GM18511 (cell line): ENCODE measurements at regions not wholly inside any gene's neighbourhood (a gene's known extent, or its start where the extent isn't known, plus 50 kb on each side); places are given as distances from the start of the nearest gene placed in this dataset.
A peak's percentile ranks its signal among the peaks of the same experiment; 100 is the strongest.

Experiments
- ATAC-seq: cut with Tn5 transposase; IDR thresholded peaks from one replicate; pipeline ENCODE4 v1.9.1; 2021; ENCODE audit warnings: mild to moderate bottlenecking, moderate library complexity; ENCODE audit not compliant: unreplicated experiment

DNA sequence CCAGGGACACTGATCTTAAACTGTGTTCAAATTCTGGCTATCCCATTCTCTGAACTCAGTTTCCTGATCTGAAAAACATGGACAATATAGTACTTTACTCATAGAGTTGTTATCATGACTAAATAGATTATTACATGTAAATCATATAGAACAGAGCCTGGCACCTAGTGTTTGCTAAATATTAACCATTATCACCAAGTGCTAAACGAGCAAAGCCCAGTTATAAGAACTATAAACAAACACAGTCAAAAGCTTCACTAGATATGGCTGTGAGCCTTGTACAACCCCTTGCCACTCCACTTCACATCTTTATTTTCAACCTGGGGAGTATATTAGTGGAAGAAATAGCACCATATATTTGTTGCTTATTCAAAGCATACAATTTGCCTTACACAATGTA lies 338.9 kb upstream of the CADM1 start:
- ATAC-seq = no peak

DNA sequence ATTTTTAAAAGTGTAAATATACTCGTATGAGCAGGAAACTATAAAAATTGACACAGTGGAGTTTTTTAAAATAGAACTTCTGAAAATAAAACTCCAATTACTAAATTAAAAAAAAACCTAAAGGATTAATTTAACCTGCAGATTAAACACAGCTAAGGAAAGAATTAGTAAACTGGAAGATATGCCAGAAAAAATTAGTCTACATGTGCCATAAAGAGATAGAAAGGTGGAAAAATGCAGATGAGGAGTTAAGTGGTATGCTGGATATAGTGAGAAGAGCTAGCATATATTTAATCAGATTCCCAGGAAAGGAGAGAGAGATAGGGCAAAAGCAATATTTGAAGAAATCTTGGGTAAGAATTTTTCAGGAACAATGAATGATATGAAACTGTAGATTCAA lies 315.8 kb upstream of the CADM1 start:
- ATAC-seq = no peak

DNA sequence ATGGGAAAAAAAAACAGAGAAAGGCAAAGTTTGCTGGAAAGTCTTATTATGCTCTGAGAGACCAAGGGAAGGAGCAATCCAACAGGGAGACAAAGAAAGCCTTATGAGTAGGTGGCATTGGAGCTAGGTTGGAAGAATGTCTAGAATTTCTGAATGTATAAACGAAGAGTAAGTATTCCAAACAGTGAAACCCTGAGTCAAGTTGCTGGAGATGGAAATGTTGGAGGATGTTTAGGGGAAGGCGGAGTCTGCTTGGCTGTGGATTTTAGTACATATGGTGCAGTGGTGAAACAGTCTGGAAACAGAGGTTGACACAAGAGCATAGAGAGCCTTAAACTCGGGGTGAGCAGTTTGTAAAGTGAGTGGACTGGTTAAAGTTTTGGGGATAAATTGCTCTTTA lies 314.8 kb upstream of the CADM1 start:
- no peak for ATAC-seq

DNA sequence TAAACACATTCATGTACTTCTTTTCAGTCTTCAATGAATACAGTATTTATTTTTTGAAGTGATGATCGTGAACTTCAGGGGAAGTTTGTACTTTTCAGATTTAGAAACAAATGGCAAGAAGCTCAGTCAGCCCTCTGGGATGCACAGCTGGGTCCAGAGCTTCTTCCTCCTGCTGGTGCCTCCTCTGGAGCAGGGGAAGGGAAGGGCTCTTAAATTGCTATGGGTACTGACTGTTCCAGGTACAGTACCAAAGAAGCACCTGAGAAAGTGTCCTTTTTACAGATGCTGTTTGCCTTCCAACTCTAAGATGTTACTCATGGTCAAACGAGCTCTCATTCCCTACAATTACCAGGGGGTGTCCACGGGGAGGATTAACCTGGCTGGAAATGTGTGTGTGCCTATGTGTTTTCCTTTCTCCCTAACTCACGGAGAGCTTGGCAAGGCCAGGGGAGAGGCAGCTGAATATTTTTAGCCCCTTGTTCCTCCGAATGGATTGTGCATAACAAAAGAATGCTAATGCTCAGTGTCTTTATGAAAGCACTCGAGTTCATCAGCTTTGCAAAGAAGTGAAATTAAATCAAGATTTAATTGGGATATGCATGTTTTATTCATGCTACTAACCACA lies 313.7 kb upstream of the CADM1 start:
- ATAC-seq = no peak

DNA sequence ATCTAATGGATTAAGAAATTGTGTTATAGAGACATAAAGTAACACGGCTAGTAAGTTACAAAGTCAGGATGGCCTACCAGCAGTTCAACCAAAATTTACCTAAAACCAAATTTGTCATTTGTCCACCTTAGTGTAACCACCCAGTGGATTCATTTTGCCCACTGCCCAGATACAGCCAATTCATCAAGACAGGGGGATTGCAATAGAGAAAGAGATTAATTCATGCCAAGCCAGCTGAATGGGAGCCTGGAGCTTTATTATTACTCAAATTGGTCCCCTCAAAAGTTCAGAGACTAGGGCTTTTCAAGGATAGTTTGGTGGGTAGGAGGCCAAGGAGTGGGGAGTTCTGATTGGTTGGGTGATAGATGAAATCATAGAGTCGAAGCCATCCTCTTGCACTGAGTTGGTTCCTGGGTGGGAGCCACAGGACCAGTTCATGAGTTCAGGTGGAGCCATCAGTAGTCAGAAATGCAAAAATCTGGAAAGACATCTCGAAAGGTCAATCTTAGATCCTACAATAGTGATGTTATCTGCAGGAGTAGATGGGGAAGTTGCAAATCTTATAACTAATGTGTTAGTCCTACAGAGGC lies 304.2 kb upstream of the CADM1 start:
- ATAC-seq = no peak

DNA sequence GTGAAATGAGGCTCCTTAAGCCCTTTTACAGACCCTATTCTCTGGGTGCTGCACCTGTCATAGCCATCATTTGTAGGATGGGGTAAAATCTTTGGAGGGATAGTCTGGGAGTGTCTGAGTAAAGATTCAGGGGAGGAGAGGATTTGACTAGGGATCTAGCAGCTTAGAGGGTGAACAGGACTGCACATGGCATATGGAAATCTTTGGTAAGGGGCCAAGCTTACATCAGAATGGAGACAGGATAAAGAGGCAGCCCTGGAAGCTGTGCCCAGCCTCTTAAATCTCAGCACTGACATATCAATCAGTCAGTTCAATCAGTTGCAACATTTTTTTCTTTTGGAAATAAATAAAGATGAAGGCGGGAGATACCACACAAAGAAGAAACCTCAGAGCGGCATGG lies 301.8 kb upstream of the CADM1 start:
- ATAC-seq = no peak

DNA sequence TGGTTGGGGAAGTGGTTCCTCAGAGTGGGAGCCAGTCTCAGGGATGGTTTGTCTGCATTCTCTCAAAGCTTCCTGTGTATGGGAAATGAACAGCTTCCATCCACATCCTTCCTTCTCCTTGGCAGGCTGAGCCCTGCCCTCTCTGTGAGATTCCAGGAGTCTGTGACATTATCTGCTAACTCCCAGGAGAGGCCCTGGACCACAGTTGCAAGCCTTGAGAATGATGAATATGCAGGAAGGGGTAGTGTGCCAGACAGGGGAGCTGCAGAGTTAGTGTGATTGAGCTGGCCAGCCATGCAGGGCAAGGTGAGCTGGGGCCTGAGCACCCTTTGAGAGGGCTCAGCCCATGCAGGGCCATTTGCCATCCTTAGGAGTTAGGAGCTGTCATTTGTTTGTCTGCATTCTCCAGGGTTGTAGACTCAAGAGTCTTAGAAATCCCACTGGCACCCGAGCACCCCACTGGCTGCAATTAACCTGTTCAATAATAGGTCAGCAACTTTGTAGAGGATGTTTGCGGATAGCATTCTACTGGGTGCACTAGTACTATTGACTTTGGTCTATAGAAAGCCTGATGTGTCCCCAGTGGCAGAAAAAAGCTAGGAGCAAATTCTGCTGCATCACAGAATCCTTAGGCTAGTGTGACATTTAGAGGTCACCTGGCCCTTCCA lies 299.0 kb upstream of the CADM1 start:
- no peak for ATAC-seq

DNA sequence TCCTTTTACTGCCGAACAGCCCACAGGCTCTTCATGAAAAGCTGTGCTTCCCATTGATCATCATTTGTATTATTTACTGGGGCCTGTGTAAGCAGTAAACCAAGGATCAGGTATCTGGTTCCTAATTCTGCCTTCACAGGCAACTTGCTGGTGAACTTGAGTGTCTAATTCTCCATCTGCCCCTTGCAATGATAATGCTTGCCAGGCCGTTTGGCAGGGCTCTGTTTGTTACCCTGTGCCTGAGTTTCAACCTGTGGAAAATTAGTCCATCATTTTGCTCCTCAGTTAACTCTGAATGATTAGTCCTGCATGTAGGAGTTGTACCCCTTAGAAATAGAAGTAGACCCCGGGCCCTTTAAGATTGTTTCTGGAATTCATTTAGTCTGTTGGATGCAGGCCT lies 298.4 kb upstream of the CADM1 start:
- ATAC-seq = no peak

DNA sequence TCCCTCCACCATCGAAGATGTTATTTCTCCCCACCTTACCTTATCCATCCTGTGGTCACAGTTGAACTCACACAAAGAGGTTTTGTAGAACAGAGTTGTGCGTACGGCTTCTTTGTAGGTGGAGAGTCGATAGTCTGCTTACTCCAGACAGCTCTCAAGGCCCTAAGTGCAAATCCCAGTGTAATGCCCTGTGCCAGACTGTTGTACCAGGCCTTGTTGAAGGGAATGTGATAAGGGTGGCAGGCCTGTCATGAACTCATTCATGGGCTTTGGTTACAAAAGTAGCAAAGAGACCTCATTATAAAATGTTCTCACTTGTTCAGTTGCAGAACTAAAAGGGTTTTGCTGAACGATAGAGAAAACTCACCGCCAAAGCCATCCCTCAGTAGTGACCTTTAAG lies 288.7 kb upstream of the CADM1 start:
- no peak for ATAC-seq

DNA sequence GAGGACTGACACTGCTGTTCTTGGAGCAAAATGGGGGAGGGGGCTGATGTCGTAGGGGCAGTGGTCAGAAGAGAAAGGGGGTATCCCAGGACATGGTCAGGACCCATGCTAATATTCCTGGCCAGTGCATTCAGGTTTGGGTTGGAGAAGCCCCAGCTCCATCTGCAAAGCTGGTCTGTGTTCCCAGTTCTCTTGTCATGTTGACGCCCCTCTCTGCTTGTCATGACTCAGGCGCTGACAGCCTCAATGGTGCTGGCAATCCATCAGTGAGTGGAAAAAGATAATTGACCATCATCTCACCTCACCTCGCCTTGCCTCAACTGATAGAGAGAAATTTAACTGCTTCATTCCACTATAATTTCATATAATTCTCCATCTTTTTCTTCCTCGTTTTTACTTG lies 283.1 kb upstream of the CADM1 start:
- no peak for ATAC-seq

DNA sequence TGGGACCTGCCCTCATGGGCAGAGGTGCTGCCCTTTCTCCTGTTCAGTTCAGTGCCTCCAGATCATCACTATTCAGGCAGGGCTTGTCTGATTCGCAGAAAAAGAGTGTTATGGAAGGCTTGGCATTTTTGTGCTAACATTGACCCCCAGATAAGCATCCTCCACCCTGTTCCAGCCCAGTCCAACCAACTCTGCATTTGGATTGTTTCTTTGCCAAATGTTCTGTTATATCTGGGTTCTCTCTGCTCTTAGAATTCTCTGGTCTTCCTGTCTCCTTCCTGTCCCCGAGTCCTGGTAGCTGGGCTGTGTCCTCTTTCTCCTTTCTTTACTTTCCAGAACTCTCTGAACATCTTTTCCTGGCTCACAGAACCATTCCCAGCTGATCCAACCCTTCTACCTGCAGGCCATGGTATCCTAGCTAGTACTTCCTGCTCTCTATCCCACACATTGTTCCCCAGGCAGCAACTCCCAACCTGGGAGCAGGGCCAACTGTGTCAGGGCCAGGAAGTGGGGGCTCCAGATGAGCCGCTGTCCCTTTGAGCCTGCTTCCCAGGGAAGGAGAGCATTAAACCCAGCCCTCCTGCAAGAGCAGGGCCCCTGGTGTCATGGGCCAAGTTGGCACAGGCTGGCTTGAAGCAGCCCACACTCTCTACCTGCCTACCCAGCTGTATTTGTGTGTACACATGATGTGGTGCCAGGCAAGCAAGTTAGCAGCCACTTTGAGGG lies 280.7 kb upstream of the CADM1 start:
- ATAC-seq = no peak

DNA sequence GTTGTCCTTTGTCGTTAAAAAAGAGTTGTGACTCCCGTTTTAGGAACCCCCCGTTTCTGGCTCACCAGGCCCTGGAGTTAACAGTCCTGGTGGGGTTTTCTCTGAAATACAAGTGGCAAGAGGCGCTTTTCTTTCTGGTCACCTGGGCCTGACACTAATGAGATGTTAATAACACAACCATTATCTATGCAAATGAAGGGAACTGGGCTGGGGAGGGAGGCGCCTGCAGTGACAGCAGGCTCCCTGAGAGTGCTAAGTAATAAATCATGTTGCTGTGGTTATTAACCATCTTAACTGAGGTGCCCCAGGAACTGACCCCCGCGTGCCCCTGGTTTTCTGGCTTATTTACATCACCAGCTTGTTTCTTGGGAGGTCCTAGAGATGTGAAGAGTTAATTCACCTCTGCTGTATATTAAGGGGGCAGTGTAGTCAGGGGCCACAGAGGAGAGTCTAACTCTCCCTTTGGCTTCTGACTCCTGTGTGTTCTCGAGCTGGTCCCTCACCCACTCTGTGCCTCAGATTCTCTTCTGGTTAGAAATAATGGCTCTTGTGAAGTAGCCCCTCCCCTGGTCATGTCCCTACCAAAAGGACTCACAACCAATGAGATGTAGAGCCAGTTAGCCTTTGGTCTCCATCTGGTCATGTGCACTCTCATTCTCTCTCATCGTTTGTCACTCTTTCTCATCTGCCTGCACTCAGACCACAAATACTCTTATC lies 276.6 kb upstream of the CADM1 start:
- no peak for ATAC-seq

DNA sequence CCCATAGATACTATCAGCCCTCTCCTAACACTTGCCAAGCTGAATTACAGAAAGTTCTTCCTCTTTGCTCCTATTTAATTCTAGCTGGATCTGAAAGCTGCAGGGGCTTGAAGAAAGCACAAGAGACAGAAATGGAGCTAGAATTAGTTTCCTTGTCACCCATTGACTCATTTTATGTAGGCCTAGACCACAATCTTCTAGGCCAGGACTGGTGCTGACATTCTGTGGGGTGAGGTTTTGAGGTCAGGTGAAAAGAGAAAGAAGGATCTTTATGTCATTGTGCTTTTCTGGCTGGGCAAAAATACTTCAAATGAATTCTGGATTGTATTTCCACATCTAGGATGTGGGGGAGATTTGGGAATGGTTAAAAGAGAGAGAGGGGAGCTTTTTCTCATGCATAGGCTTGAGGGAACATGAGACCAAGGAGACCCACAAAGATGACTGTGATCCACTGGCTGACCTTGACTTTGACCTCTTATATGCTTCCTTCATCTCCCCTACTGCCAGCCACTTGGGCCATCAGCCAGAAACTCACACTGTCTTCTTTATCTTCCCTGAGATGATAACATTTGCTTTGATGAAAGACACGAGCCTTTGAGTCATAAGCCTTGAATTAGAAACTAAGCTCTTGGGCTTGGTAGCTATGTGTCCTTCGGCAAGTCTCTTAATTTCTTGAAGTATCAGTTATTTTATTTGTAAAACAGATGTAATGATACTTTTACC lies 274.9 kb upstream of the CADM1 start:
- ATAC-seq = peak; percentile 68

DNA sequence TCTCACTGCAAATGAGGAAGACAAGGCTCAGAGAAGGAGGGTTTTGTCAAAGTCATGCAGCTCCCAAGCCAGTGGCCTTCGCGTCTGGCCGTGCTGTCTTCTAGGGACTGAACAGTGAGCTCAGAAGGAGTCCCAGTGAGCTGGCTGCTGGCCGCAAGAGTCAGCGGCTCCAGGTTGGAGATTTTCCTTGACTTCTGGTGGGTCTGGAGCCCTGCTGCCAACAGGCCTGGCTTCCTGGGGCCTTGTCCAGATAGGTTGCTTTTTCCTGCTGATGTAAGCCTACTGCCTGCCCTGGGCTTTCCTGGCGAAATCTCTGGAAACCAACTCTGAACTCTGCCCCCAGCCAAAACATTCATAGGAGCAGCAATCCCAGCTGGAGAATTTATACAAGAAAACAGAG lies 272.7 kb upstream of the CADM1 start:
- no peak for ATAC-seq

DNA sequence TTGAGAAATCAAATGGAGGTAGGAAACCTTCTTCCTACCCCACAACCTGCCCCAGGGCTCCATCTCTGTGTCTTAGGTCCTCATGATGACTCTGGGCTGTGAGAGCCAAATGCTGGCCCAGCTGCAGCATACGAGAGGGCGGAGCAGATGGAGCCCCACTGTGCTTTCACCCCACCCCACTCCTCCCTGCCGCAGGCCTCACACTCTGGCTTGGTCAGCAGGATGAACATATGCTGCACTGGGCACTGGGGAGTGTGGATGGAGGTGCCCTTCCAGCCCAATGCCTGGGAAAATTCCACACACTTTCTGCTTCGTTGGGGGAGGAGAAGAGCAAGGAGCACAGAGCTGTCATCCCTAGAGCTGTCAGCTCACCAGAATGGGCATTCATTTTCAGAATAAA lies 271.6 kb upstream of the CADM1 start:
- no peak for ATAC-seq

DNA sequence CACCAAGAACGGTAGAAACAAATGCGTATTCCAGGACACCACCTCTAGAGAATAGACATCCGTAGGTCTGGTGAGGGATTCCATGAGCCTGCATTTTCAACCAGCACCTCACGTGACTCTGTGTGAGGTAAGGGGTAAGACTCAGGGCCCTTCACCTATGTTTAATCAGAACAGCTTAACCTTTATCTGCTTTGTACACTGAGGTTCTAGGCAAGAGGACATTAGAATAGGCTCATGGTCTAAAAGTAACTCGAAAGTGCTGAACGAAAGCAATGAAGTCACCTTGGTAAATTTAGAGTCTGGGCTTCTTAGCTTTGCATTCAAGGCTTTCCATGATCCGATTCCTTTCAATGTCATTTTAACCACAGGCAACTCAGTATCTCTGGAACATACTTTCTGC lies 270.5 kb upstream of the CADM1 start:
- no peak for ATAC-seq

DNA sequence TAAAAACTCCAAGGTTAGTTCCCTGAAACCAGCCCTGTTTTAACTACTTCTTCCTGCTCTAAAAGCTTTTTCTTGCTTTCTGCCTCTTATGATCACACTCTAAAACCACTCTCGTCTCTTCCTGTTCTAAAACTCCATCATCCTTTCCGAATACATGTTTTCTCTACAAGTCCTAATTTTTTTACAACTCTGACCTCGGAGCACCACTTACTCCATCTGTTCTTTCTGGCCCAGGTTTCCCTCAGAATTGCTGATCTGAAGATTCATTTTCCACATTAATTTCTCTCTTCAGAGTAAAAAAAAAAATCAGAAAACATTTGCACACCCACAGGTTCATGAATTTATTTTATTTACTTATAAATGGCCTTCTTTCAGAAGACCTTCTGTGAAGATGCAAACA lies 265.7 kb upstream of the CADM1 start:
- ATAC-seq = no peak

DNA sequence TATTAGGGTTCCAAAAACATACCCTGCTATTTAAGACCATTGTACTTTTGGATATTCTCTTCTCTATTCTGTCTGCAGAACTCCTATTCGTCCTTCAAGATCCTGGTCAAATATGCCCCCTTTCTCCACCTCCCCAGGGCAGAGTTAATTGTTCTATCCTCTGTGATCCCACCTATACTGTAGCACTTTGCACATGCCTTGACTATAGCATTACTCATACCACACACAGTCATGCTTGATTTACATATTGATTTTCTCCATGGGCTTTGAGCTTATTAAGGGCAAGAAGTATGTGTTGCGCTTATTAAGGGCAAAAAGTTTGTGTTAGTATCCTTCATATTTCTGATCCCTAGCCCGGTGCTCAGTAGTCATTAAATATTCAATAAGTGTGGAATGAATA lies 263.7 kb upstream of the CADM1 start:
- no peak for ATAC-seq

DNA sequence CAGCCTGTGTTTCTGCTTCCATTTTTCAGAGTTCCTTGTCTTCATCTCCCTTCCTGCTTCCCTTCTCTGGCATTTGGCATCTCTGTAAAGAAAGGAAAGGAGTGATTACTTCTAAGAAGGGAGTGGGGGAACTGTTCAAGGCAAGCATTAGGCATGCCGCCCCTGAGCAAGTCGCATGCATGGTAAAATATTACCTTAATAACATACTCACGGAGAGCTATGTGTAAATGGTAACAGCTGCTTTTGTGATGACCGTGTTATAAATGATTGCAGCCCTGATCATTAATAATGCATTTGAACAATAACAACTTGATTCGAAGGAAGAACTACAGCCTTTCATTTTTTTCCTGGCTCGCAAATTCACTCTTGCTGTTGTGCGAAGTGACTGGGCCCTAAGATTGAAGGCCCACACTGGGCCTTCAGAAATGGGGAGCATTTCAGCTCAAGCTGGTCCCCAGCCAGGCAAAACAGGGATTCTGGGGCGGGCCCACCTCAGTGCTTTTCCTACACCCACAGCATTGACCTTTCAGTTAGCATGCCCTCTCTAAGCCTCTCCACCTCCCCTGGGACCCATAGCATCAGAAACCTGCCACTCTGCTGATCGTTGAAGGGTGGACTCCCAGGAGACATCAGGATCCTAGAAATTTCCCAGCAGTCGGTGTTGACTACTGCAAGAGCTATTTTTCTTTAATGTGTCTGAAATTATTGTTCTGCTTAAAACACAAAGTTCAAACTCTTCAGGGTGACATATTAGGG lies 263.0 kb upstream of the CADM1 start:
- no peak for ATAC-seq

DNA sequence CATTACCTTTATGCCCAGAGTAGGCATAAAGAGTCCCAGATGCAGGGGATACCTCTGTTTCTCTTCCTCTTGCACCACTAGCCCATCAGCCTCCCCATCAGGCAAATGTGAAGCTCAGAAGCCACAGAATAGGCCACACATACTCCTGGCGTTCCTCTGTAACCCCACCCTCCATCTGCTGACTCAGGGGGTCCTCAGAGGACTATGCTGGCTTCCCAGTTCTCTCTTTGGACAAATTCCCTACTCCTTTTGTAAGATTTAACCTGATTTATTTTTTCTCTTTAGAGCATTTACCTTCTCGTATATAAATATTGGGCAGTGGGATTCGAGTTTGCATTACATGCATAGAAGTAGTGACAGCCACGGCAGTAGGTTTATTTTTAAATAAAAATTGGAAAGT lies 262.3 kb upstream of the CADM1 start:
- no peak for ATAC-seq
